Adipocyte (in vitro differentiated cells): ENCODE measurements at regions not wholly inside any gene's neighbourhood (a gene's known extent, or its start where the extent isn't known, plus 50 kb on each side); places are given as distances from the start of the nearest gene placed in this dataset.

Source experiments
- DNase-seq: peaks from one replicate; pipeline ENCODE4 v3.0.0-alpha.2; 2015; ENCODE audit warnings: low read depth
- H3K27me3 ChIP-seq: replicated peaks from 2 replicates; pipeline ENCODE4 v1.7.0; 2013; ENCODE audit warnings: mild to moderate bottlenecking, low read length, moderate library complexity; ENCODE audit not compliant: control insufficient read depth, insufficient read depth
- H3K36me3 ChIP-seq: 2 replicates; pipeline ENCODE4 v1.7.0; 2013; ENCODE audit warnings: low read length, mild to moderate bottlenecking, moderate library complexity; ENCODE audit not compliant: control insufficient read depth, insufficient read depth, severe bottlenecking
- H3K4me1 ChIP-seq: 2 replicates; pipeline ENCODE4 v1.7.0; 2013; ENCODE audit warnings: mild to moderate bottlenecking, low read length, moderate library complexity; ENCODE audit not compliant: control insufficient read depth, insufficient read depth
- H3K4me3 ChIP-seq: 2 replicates; pipeline ENCODE4 v1.7.0; 2013; ENCODE audit warnings: mild to moderate bottlenecking, low read length, moderate library complexity
- H3K9ac ChIP-seq: 2 replicates; pipeline ENCODE4 v1.7.0; 2013; ENCODE audit warnings: mild to moderate bottlenecking, low read length, moderate library complexity
- H3K9me3 ChIP-seq: 2 replicates; pipeline ENCODE4 v1.7.0; 2013; ENCODE audit warnings: mild to moderate bottlenecking, low read length, moderate library complexity; ENCODE audit not compliant: control insufficient read depth

DNA sequence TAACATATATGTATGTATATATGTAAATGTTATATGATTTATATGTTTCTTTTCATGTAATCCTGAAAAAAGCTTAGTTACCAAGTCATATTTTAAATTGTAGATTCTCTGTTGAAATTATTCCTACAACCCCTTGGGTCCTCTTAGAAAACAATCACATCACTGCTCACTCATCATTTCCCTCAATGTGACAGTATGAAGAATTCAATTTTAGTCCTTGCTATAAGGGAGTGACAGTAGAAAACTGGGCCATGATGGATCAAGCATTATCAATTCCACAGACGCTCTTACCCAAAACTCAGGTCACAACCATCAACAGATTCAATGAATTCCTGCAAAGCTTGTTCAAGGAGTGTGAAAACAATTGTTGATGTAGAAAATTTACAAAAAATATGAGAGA lies 1389.5 kb upstream of the ACVR2A start:
- H3K9ac ChIP-seq: no peak overlapping the region
- H3K9me3 ChIP-seq: peaks cover 26% of the 10 kb centered on the region
- peaks cover 8% of the 10 kb centered on the region for H3K4me1 ChIP-seq
- no peaks in the 10 kb centered on the region for H3K36me3 ChIP-seq
- no peak for DNase-seq
- no peak overlapping the region for H3K4me3 ChIP-seq
- H3K27me3 ChIP-seq: no peaks in the 10 kb centered on the region

GRCh38 chr2:146451972-146452371 lies 1392.9 kb upstream of the ACVR2A start:
- Histone ChIP-seq H3K36me3 (no peaks in the 10 kb centered on the region), H3K9ac (no peak overlapping the region), H3K4me3 (no peak overlapping the region), H3K4me1 (peaks cover 8% of the 10 kb centered on the region), H3K9me3 (no peaks in the 10 kb centered on the region), H3K27me3 (no peaks in the 10 kb centered on the region)
- no peak for DNase-seq

GRCh38 chr2:146450131-146450530 lies 1394.7 kb upstream of the ACVR2A start:
- Histone ChIP-seq H3K36me3 (no peaks in the 10 kb centered on the region), H3K4me1 (peaks cover 8% of the 10 kb centered on the region), H3K27me3 (no peaks in the 10 kb centered on the region), H3K9me3 (no peaks in the 10 kb centered on the region), H3K9ac (no peak overlapping the region), H3K4me3 (no peak overlapping the region)
- DNase-seq: no peak

- no peaks in the 10 kb centered on the region for H3K27me3 ChIP-seq
- H3K9me3 ChIP-seq: no peaks in the 10 kb centered on the region
- H3K4me3 ChIP-seq: no peak overlapping the region
- no peak overlapping the region for H3K9ac ChIP-seq
- no peak for DNase-seq
- H3K36me3 ChIP-seq: no peaks in the 10 kb centered on the region
- no peaks in the 10 kb centered on the region for H3K4me1 ChIP-seq
Observed at GRCh38 chr2:146444987-146445386, 1399.8 kb upstream of the ACVR2A start.

GRCh38 chr2:146444085-146444484 lies 1400.7 kb upstream of the ACVR2A start:
- H3K9me3 ChIP-seq: no peaks in the 10 kb centered on the region
- no peaks in the 10 kb centered on the region for H3K27me3 ChIP-seq
- no peak for DNase-seq
- no peaks in the 10 kb centered on the region for H3K4me1 ChIP-seq
- H3K36me3 ChIP-seq: no peaks in the 10 kb centered on the region
- no peak overlapping the region for H3K4me3 ChIP-seq
- no peak overlapping the region for H3K9ac ChIP-seq

GRCh38 chr2:146438246-146438645 lies 1406.6 kb upstream of the ACVR2A start:
- H3K36me3 ChIP-seq: no peaks in the 10 kb centered on the region
- H3K27me3 ChIP-seq: no peaks in the 10 kb centered on the region
- H3K9me3 ChIP-seq: no peaks in the 10 kb centered on the region
- no peaks in the 10 kb centered on the region for H3K4me1 ChIP-seq
- H3K4me3 ChIP-seq: no peak overlapping the region
- no peak for DNase-seq
- H3K9ac ChIP-seq: no peak overlapping the region

- DNase-seq: no peak
- Histone ChIP-seq H3K36me3 (no peaks in the 10 kb centered on the region), H3K4me3 (no peak overlapping the region), H3K27me3 (no peaks in the 10 kb centered on the region), H3K9me3 (no peaks in the 10 kb centered on the region), H3K9ac (no peak overlapping the region), H3K4me1 (no peaks in the 10 kb centered on the region)
Observed at GRCh38 chr2:146437712-146438111, 1407.1 kb upstream of the ACVR2A start.

- no peaks in the 10 kb centered on the region for H3K9me3 ChIP-seq
- no peak for DNase-seq
- no peaks in the 10 kb centered on the region for H3K36me3 ChIP-seq
- H3K27me3 ChIP-seq: no peaks in the 10 kb centered on the region
- no peak overlapping the region for H3K4me3 ChIP-seq
- H3K4me1 ChIP-seq: no peaks in the 10 kb centered on the region
- H3K9ac ChIP-seq: no peak overlapping the region
Observed at GRCh38 chr2:146433116-146433875, 1411.5 kb upstream of the ACVR2A start.

DNA sequence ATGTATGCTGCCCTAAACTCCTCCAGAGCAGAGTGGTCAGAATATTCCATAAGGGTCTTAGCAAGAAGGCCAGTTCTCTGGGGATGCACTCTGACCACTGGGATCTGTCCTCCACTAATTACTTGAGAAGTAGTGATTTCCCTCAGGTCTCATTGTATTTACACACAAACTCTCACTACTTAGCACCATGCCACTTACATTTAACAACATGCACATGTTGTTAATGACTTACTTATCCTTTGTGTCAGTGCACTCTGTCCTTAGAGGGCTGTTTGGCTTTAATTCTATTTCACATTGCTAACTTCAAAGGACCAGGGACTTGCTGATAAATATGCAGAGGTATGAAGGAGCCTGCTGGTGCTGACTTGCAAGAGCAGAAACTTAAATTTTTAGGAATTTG lies 1415.5 kb upstream of the ACVR2A start:
- Histone ChIP-seq H3K4me3 (no peak overlapping the region), H3K4me1 (no peaks in the 10 kb centered on the region), H3K36me3 (no peaks in the 10 kb centered on the region), H3K9ac (no peak overlapping the region), H3K27me3 (no peaks in the 10 kb centered on the region), H3K9me3 (no peaks in the 10 kb centered on the region)
- no peak for DNase-seq

DNA sequence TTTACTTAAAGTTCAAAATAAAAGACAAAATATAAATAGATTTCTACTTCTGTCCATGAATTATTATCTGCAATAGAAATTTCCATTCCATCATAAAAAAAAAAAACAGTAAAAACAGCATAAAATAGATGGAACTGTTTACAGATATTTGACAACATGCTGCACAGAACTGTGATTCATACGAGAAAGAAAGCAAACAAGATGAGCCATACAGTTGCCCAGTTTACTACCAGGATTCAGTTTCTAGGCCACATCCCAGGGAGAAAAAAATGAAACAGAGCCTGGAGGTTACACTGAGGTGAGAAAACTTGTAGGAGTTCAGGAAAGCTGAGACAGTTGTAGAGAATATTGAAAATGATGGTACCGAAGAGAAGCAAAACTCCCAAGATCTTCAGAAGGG lies 1426.9 kb upstream of the ACVR2A start:
- Histone ChIP-seq H3K9me3 (no peaks in the 10 kb centered on the region), H3K4me1 (no peaks in the 10 kb centered on the region), H3K36me3 (no peaks in the 10 kb centered on the region), H3K9ac (no peak overlapping the region), H3K27me3 (no peaks in the 10 kb centered on the region), H3K4me3 (no peak overlapping the region)
- DNase-seq: no peak

- no peak for DNase-seq
- H3K9ac ChIP-seq: no peak overlapping the region
- H3K27me3 ChIP-seq: no peaks in the 10 kb centered on the region
- H3K4me1 ChIP-seq: no peaks in the 10 kb centered on the region
- H3K36me3 ChIP-seq: no peaks in the 10 kb centered on the region
- no peak overlapping the region for H3K4me3 ChIP-seq
- H3K9me3 ChIP-seq: no peaks in the 10 kb centered on the region
Observed at GRCh38 chr2:146415291-146415690, 1429.5 kb upstream of the ACVR2A start.

GRCh38 chr2:146414456-146414855 lies 1430.4 kb upstream of the ACVR2A start:
- H3K9ac ChIP-seq: no peak overlapping the region
- H3K4me1 ChIP-seq: no peaks in the 10 kb centered on the region
- H3K9me3 ChIP-seq: no peaks in the 10 kb centered on the region
- DNase-seq: no peak
- H3K27me3 ChIP-seq: no peaks in the 10 kb centered on the region
- H3K36me3 ChIP-seq: no peaks in the 10 kb centered on the region
- H3K4me3 ChIP-seq: no peak overlapping the region
